Nucleus accumbens (tissue), 56 donors: ENCODE measurements at regions not wholly inside any gene's neighbourhood (a gene's known extent, or its start where the extent isn't known, plus 50 kb on each side); places are given as distances from the start of the nearest gene placed in this dataset.

Source experiments
- DNase-seq, 56 donors: peaks; one replicate each; lab custom pipeline; 2025; lab: John Stamatoyannopoulos, UW

DNA sequence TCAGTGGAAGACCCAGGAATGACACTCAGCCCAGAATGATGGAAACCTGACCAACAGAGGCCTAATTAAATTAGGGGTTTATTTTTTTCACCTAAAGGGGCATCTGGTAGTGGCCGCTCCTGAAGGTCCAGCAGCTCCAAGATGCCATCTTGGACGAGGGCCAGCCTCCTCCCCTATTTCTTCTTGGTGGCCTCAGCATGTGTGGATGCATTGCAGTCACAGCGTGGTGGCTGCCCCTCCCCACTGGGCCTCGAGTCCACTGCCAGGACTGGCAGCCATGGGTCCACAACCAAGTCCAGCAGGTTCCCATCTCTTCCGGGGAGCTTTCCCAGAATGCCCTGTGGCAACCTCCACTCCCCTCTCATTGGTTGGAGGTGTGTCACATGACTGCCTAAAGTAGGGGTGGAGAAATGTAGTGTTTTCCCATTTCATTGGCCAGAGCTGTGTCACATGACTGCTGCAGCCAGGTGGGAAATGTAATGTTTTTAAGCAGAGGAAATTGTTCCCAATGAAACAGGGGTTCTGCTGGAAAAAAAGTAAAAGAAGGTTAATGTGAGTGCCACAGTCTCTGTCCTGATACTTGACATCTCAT is 628.2 kb downstream of the PTPRU start:
- DNase-seq, result no peak

DNA sequence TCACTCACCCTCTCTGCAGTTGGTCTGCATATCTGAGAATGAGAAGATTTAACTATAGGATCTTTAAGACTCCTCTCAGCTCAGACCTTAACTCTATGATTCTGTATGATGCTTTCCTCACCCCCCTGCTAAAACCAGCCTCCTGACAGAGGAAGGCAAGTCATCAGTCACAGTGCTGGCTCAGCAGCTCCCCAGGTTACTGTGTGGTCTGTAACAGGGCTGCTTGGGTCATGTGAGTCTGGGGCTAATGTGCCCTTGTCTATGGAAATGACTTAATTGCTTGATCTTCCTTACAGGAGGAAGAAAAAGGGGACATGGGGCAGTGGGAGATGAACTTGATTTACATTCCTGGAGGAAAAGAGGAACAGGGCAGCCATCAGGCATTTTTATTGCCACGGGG is 625.6 kb downstream of the PTPRU start:
- no peak for DNase-seq

DNA sequence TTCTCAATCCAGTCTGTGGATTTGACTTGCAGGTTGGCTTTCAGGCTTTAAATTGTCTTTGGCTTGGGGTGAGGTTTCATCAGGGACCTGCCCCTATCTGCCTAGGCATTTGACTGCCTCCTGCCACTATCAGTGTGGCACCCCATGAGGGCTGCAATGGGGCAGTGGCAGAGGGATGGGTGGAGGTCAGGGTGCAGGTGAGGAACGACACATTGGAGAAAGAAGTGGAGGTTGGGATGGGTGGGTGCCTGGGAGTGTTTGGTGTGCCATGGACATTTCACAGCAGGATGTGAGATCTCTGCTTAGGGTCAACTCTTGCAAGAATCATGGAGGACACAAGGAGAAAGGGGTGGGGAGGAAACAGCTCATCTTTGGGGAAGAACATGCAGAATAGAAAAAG is 625.1 kb downstream of the PTPRU start:
- DNase-seq, result no peak

DNA sequence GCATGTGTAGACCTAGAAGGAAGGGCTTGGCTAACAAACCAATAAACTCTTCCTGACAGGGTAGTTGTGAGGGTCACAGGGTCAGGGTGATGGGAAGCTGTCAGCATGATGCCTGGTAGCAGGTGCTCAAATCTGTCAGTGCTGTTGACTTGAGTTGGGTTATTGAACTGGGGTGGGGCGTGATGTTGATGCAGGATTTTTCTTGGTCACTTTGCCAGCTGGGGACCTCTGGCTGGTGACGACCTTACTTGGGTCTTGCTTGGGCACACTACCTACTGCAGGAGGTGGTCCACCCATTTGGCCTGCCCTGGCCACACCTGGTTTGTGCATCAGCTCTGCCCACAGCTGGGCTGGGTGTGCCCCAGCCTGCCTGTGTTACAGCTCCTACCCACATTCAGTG is 624.4 kb downstream of the PTPRU start:
- DNase-seq, result no peak

DNA sequence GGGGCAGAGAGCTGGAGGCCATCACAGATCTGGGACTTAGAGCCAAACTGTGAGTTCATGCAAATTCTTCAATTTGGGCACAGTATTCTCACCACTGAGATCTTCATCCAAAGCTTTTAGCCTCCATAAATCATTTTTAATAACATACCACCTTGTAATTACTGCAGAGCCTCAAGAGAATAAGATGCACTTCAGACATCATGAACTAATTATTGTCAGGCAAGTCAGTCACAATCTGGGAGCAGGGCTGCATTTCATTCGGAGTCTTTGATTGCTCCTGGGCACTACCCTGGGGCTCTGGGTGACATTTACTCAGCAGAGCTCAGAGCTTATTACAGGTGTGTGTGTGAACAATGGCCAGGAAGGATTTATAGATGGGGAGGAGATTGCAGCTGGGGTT is 623.7 kb downstream of the PTPRU start:
- DNase-seq, result no peak

DNA sequence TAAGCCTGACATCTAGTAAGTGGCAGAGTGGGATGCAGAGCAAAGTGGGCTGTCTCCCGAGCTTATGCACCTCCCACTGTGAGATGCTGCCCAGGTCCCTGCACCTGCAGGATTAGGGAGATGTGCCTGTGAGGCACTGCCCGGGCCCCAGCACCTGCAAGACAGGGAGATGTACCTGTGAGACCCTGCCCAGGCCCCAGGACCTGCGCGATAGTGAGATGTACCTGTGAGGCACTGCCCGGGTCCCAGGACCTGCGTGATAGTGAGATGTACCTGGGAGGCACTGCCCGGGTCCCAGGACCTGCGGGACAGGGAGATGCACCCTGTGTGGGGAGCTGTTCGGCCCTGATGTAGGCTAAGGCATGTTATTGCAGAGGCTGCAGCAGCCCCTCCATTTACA is 622.8 kb downstream of the PTPRU start:
- DNase-seq, result no peak

DNA sequence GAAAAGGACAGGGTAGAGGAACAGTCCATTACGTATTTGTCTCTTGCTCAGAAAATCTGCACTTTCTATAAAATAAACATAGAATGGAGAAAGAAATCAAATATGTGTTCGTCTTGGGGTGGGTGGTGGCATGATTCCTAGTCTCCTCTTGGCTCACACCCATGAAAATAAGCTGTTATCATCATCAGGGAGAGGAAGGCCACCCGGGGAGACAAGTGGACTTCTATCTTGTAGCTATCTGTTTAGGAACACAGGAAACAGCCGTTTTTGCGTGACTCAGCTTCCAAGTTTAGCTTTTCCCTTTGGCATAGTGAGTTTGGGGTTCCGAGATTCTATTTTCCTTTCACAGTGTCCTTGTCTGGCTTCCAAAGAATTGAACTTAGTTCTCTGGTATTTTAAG is 622.3 kb downstream of the PTPRU start:
- DNase-seq, result no peak

DNA sequence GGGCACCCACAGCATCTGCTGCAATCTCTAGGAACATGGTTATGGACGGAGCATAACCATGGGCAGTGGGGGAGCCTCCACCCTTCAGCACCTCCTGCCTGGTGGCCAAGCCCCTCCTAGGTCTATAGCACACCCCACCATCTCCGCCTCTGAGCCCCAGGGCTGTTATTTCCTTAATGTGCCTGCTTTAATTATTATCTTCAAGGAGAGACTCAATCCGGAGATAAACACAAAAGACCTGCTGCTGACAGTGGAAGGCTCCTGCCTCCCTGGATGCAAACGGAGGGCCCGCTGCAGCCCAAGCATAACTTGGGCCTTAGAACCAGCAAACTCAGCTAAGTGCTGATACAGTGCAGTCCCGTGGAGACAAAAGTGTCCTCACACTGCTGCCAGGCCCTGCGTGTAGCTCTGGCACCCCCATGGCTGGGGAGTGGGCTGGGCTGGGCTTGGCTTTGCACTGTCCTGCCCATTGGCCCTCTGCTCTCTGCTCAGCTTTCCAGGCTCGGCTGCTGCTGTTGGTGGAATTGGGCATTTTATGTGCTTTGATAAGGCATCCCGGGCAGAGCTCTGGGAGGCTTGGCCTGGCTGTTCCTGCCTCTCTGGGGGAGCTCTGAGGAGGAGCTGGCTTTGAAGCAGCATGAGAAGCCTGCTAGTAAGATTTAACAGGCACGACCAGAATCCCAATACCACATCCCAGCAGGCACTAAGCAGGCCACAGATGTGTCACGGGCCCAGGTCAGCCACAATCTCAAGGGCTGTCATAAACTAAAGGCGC is 620.2 kb downstream of the PTPRU start:
- DNase-seq, result no peak

DNA sequence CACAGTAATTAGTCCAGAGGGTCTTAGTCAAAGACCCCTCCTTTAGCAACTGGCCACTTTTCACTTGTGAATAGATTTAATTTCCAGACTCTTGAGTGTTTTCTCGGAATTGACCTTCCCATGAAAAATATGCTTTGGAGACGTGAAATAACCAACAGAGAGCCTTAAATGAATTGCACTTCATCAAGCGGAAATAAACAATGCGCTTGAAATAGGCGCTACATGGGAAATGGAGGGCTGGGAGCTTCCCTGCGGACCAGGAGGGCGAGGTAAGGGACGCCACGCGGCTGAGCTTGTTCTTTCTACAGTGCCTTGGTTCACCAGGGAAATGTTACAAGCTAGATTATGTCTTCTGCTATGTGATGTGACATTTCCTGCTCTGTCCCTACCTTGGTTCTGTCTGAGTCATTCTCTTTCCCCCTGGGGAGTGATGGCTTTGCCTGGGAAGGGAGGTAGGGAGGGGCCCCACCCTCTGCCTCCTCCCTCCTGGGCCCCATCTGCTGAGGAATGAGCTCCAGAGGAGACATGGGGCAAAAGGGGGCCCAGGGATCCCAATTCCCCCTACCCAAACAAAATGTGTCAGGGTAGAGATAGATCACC is 619.3 kb downstream of the PTPRU start:
- DNase-seq, result no peak

DNA sequence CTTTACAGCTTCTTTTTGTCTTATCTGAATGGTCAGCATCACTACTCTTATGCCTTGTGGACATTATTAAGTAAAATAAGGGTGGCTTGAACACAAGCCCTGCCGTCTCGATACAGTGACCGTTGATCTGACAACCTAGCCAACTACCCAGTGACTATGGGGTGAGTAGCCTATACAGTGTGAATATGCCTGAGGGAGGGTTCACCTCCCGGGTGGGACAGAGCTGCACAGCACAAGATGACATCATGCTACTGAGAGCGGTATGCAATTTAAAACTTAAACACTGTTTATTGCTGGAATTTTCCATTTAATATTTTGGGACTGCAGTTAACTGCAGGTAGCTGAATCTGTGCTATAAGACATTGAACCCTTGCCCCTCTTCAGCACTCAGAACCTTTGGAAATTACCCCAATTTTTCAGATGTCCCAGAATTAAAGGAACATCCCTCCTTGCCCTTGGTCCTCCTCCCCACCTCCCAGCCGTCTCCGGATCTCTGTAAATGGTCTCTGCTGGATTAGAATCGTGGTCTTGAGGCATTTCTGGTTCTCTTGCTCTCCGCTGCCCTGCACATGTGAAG is 618.5 kb downstream of the PTPRU start:
- no peak for DNase-seq

DNA sequence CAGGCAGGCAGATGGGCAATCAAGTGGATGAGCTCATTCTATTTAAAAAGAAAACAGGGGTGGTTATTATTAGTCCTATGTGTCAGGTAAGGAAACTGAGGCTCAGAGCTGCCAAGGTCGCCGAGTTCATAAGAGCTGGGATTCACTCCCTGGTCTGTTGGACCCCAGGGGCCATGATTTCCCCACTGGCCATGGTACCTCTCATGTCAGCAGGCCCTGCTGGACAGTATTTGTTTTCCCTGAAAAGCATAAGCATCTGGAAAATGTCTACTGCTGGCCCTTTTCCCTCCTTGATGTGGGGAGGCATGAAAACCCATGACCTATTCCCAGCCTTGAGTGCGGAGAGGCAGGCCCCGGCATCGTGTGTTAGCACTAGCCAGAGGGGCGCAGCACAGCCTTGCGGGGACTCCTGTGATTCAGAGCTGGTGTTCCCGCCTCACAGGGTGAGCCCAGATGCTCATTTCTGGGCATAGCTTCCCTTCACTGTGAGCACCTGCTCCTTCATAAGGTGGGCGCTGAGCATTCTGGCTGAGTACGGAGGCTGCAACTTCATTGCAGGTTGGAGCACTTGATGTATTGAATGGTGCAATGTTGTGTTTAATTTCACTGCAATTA is 617.5 kb downstream of the PTPRU start:
- DNase-seq, result peak in 1 of 56 donors; percentile 20

DNA sequence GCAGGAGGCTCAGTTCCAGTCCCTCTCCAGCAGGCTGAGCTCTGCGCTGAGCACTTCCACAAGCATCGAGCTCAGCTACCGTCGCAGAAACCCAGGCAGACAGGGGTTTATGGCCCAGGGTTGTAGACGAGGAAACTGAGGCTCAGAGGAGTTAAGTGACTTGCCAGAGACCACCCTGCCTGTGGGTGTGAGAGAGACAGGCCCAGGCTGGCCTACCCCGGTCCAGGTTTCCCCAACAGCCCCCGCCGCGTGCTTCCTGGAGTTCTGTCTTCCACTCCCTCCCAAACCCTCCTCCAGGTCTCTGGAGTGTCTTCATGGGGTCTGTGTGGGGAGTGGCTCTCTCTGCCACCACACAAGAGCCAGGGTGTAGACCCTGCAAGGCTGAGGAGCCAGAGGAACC is 615.9 kb downstream of the PTPRU start:
- DNase-seq, result no peak

DNA sequence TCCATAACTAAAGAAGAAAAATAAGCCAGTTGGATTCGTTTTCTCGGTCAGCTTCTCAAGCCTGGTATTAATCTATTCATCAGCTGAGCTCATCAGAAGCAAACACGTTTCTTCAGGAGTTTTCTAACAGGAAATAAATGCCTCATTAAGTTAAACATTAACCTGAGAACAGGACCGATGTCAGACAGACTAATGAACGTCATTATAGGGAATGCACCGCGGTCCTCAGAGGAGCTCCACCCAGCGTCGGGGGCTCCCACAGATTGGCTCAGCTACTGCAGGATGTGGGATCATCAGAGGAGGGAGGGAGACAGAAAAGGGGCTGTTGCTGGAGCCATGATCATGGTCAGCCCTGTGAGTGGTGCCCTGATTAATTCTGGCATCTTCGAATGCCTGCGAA is 615.4 kb downstream of the PTPRU start:
- DNase-seq, result no peak

DNA sequence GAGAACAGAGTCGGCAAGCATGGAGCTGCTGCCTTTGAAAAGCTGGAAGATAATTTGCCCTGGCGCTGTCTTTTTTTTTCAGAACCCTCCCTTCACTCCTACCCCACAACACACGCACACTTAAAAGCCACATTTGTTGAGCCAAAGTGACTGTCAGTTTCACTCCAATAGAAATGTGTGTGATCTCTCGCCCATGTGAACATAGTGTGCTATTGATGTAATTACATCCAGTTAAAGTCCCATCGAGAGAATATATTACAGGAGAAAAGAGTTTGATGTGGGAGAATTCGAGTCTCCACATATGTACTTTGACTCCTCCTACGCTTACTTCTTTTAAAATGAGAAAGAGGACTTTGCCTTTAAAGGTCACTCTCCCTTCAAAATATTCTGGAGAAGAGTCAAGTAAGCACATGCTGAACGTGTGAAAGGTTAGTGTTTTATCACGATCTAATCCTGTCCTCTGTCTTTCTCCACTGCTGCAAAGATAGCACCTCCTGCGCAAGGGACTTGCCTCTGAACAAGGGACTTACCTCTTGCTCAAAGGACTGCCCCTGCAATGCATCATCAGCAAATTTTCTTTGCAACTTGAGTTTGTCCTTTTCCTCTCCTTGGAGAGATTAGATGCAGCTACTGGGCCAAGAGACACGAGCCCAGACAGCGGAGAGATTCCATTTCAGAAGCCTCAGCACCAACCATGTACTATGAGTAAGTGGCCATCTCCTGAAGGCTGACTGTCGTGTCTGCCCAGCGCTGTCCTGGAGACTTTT is 613.9 kb downstream of the PTPRU start:
- no peak for DNase-seq

DNA sequence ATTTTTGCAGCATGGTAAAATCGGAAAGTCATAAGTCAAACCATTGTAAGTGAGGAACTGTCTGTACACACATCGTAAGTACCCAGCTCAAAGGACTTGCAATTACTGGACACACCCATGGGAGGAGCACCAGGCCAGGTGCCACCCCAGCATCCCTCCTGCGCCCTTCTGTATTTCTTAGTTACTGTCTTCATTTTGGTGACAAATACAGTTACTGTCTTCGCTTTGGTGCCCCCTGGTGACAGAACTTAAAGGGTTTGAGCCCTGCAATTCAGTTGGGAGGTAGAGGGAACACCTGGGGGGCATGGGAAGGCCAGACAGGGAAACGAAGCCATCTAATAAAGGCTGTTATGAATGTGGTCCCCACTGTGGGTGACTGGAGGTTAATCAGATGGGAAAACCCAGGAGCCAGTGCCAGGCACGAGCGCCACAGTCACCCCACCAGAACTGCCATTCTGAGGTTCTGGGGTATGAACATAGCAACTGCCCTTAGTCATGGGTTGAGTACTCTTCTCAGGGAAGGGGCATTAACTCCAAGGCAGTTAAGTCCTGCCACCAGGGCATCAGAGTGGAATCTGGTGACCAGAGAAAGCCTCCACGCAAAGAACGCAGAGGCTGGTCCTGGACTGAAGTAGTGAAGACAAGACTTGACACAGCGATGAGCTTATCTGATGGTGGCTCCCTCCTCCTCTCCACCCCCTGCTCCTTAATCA is 612.9 kb downstream of the PTPRU start:
- peak in 15 of 56 donors; percentile 2 to 50 (median 11) for DNase-seq

DNA sequence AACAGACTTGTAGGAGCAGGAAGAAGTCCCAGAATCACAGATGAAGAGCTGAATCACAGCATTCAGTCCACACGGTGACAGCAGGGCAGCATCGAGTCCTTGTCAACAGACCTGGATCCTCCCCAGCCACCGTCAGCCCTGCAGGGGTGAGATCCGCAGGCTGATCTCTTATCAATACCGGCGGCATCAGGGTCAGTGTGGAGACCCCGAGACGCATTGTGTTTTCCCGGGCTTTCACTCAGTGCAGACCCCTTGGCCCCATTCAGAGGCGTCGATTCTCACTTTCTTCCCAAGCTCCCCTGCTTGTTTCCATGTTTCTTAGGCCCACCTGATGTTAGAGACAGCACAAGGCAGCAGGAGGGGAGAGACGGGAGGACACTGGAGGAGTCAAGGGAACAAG is 609.6 kb downstream of the PTPRU start:
- DNase-seq, result no peak

DNA sequence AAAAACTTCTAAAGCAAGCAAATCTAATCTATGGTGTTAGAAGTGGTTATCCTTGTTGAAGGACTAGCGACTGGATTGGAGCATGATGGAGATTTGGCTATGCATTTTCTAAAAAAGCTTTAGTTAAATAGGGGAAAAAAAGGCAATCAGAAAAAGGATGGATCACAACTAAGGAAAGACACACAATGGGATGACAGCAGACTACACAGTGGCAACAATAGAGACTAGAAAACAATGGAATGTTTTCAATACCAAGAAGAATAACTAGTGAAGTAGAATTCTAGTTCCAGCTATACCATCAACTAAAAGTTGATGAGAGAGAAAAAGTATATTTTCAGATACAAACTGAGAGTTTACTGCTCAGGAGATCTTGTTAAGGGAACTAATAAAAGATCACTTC is 605.8 kb downstream of the PTPRU start:
- no peak for DNase-seq

DNA sequence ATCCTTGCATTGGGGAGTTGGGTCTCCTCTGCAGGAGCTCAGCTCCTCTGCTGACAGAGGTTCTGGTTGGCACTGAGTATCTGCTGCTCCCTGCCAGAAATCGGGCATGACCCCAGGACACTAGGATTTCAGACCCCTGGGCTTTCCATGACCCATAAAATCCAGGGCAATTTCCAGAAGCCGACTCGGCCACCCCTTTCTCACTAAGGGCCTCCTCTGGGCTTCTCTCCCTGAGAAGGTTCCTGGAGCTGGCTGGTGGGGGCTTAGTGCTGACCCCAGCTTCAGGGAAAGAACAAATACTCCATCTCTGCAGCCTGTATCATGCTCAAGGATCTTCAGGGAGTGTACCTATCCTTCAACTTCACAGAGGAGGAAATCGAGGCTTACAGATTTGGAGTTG is 603.4 kb downstream of the PTPRU start:
- no peak for DNase-seq

DNA sequence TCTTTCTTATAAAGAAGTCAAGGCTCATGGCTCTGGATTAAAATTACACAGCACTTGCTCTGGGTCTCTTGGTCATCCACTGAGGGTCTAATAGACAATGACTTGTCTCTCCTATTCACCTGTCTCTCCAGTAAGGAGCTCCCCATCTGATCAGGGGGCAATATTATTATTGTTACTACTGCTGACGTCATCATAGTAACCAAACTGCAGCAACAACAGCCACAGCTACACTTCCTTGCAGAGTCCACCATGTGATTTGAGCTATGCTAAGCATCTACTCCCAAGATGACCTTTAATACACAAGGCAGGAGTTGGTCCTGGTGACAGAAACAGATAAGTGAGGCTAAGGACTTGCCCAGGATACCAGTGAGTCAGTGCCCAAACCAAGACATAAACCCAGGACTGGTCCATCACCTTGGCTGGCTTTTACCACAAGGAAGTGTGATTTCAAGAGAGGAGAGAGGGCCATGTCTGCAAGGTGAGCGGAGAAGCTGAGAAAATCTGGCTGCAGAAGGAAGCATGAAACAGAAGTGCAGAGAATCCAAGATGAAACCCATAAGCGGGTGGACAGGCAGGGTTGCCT is 602.5 kb downstream of the PTPRU start:
- DNase-seq, result no peak
